Activated CD8-positive, alpha-beta T cell treated with anti-CD3 and anti-CD28 coated beads for 36 hours (primary cell): ENCODE measurements at regions not wholly inside any gene's neighbourhood (a gene's known extent, or its start where the extent isn't known, plus 50 kb on each side); places are given as distances from the start of the nearest gene placed in this dataset.

Experiments
- ATAC-seq: fragments of 200-7000 bp; cut with Tn5 transposase; one replicate; pipeline ENCODE4 v1.10.0; 2021; ENCODE audit warnings: mild to moderate bottlenecking, moderate library complexity
- CTCF ChIA-PET: fragments of 350-600 bp; sonication (Branson Sonifier 250); formaldehyde crosslinking; loops from one replicate; lab custom pipeline; 2021; ENCODE audit warnings: antibody characterized with exemption; lab: Charles Lee
- POLR2A ChIA-PET: fragments of 350-600 bp; sonication (Branson Sonifier 250); formaldehyde crosslinking; loops from one replicate; lab custom pipeline; 2021; ENCODE audit warnings: antibody characterized with exemption; lab: Charles Lee
- DNase-seq: peaks from one replicate; pipeline ENCODE4 v3.0.0-alpha.2; 2020
- H3K27ac Mint-ChIP-seq: one replicate; pipeline ENCODE4 v1.8.0; 2021; ENCODE audit warnings: mild to moderate bottlenecking, mixed read lengths
- H3K27me3 Mint-ChIP-seq: one replicate; pipeline ENCODE4 v1.8.0; 2021; ENCODE audit warnings: mixed read lengths
- H3K36me3 Mint-ChIP-seq: one replicate; pipeline ENCODE4 v1.8.0; 2021; ENCODE audit warnings: low read depth, mixed read lengths
- H3K4me1 Mint-ChIP-seq: one replicate; pipeline ENCODE4 v1.8.0; 2021; ENCODE audit warnings: low read depth, mixed read lengths
- H3K4me3 Mint-ChIP-seq: one replicate; pipeline ENCODE4 v1.8.0; 2021; ENCODE audit warnings: mild to moderate bottlenecking, moderate library complexity, mixed read lengths
- H3K9me3 Mint-ChIP-seq: one replicate; pipeline ENCODE4 v1.8.0; 2021; ENCODE audit warnings: mixed read lengths
- CTCF ChIP-seq: fragments of 200-600 bp; IDR thresholded peaks from one replicate; pipeline ENCODE4 v1.8.0; 2022; ENCODE audit warnings: antibody characterized with exemption, mild to moderate bottlenecking
- intact Hi-C: fragments of 100-400 bp; cut with micrococcal nuclease; formaldehyde crosslinking; loops from one replicate; pipeline ENCODE4 v1.10.0; 2022

DNA sequence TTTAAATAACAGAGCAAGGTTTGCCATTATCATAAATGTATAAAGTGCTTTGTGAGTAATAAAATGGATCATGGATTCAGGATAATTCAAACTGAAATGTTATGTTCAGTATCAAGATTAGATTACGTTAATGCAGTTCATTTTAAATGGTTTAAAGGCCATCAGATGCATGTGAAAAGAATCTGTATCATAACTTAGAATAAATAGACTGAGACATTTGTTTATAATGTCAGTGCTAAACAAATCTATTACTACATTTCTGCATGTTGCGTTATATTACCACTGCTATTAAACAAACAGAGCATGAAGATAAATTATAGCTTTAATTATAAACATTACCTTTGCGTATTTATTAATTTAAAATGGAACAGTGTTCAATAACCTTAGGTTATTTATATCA lies 160.2 kb downstream of the TOX3 start:
- intact Hi-C loops = no loop called here
- Mint-ChIP-seq H3K27ac (no peak overlapping the region), H3K9me3 (peaks cover 5% of the 10 kb centered on the region), H3K4me1 (no peaks in the 10 kb centered on the region), H3K27me3 (no peaks in the 10 kb centered on the region), H3K36me3 (no peaks in the 10 kb centered on the region), H3K4me3 (no peak overlapping the region)
- ChIA-PET CTCF (no interaction called here), POLR2A (no interaction called here)
- no peak for DNase-seq
- ATAC-seq = no peak
- TF ChIP-seq CTCF = no peak

GRCh38 chr16:52384378-52384777 lies 162.6 kb downstream of the TOX3 start:
- Mint-ChIP-seq H3K27ac (no peak overlapping the region), H3K9me3 (peaks cover 2% of the 10 kb centered on the region), H3K27me3 (no peaks in the 10 kb centered on the region), H3K4me1 (no peaks in the 10 kb centered on the region), H3K4me3 (no peak overlapping the region), H3K36me3 (no peaks in the 10 kb centered on the region)
- intact Hi-C loops = no loop called here
- ChIA-PET POLR2A (no interaction called here), CTCF (no interaction called here)
- DNase-seq (no peak), ATAC-seq (no peak)
- no peak for TF ChIP-seq CTCF

DNA sequence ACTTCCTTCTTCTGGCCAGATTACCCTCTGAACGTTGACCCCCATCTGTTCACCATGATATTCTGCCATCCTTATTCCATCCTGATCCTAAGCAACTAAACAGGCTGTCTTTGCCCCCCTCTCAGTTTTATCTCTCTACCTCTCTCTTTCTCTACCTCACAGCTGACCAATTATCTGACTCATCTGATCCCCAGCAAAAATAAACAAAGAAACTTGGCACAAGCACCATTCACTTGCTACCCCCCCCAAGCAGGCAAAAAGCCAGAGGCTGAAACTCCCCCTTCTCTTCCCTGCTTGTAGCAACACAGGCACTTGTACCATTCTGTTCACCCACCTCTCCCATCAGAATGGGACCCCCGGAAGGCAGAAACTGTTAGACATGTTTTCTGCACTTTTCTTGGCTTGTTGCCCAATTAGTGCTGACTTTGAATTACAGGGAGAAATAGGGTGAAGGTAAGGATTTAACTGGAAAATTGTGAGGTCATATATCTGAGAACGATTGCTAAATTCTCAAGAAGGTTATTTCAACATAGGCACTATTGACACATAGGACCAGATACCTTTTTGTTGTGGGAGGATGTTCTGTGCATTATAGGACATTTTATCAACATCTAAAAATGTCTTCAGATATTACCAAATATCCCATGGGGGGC lies 163.2 kb downstream of the TOX3 start:
- DNase-seq (no peak), ATAC-seq (no peak)
- H3K27ac Mint-ChIP-seq = no peak overlapping the region
- H3K4me1 Mint-ChIP-seq = no peaks in the 10 kb centered on the region
- no peak overlapping the region for H3K4me3 Mint-ChIP-seq
- ChIA-PET POLR2A (no interaction called here), CTCF (no interaction called here)
- H3K36me3 Mint-ChIP-seq = no peaks in the 10 kb centered on the region
- TF ChIP-seq CTCF = no peak
- intact Hi-C loops = no loop called here
- H3K27me3 Mint-ChIP-seq = no peaks in the 10 kb centered on the region
- peaks cover 2% of the 10 kb centered on the region for H3K9me3 Mint-ChIP-seq

DNA sequence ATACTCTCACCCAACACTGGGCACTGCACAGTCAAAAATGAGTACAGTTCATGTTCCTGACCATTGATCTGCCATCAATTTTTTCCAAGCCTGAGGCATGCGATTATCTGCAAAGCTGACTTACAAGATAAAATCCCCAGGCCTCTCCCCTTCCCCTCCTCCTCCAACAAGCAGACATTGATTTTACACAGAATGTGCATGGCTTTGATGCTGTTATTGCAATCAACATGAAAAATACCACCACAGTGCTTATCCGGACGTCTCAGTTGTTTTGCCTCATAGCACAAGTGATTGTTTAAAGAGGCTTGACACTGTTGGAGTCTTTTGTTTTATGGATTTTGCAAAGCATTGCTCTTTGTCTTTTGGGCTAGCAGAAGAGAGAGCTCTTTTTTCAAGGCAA lies 163.8 kb downstream of the TOX3 start:
- no peak overlapping the region for H3K27ac Mint-ChIP-seq
- CTCF ChIA-PET = no interaction called here
- H3K36me3 Mint-ChIP-seq = no peaks in the 10 kb centered on the region
- no peak for ATAC-seq
- intact Hi-C loops = no loop called here
- peaks cover 2% of the 10 kb centered on the region for H3K9me3 Mint-ChIP-seq
- no peaks in the 10 kb centered on the region for H3K27me3 Mint-ChIP-seq
- POLR2A ChIA-PET = no interaction called here
- TF ChIP-seq CTCF = no peak
- no peak for DNase-seq
- H3K4me1 Mint-ChIP-seq = no peaks in the 10 kb centered on the region
- no peak overlapping the region for H3K4me3 Mint-ChIP-seq

DNA sequence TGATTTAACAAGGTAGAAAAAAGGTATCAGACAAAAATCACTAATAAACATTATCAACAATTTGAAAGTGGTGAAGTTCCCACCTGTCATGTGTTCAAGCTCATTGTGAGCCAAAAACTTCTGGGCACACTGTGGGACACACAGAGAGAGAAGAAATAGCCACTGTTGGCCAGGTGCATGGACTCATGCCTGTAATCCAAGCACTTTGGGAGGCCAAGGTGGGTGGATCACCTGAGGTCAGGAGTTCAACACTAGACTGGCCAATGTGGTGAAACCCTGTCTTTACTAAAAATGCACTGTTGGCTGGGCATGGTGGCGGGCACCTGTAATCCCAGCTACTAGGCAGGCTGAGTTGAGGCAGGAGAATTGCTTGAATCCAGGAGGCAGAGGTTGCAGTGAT lies 167.4 kb downstream of the TOX3 start:
- ChIA-PET CTCF (no interaction called here), POLR2A (no interaction called here)
- no peaks in the 10 kb centered on the region for H3K9me3 Mint-ChIP-seq
- H3K36me3 Mint-ChIP-seq = no peaks in the 10 kb centered on the region
- H3K4me3 Mint-ChIP-seq = no peak overlapping the region
- H3K4me1 Mint-ChIP-seq = no peaks in the 10 kb centered on the region
- intact Hi-C loops = no loop called here
- H3K27ac Mint-ChIP-seq = no peak overlapping the region
- H3K27me3 Mint-ChIP-seq = no peaks in the 10 kb centered on the region
- ATAC-seq (no peak), DNase-seq (no peak)
- no peak for TF ChIP-seq CTCF
